B cell (primary cell): ENCODE measurements at regions not wholly inside any gene's neighbourhood (a gene's known extent, or its start where the extent isn't known, plus 50 kb on each side); places are given as distances from the start of the nearest gene placed in this dataset.

Experiments
- ATAC-seq: fragments of 200-7000 bp; cut with Tn5 transposase; one replicate; pipeline ENCODE4 v1.10.0; 2021; ENCODE audit warnings: low read depth, mild to moderate bottlenecking, moderate number of reproducible peaks, moderate library complexity
- CTCF ChIA-PET: fragments of 350-600 bp; sonication (Branson Sonifier 250); formaldehyde crosslinking; loops from one replicate; lab custom pipeline; 2021; ENCODE audit warnings: antibody characterized with exemption, inconsistent platforms; lab: Charles Lee
- POLR2A ChIA-PET: fragments of 350-600 bp; sonication (Branson Sonifier 250); formaldehyde crosslinking; loops from one replicate; lab custom pipeline; 2021; ENCODE audit warnings: antibody characterized with exemption; lab: Charles Lee
- DNase-seq: peaks from one replicate; pipeline ENCODE4 v3.0.0; 2013
- H2AFZ ChIP-seq: 2 replicates; pipeline ENCODE4 v1.6.1; 2012; ENCODE audit warnings: mild to moderate bottlenecking, low read depth, low read length; ENCODE audit not compliant: insufficient read depth, poor library complexity, severe bottlenecking
- H3K27ac ChIP-seq, 2 donors: 1 replicate in 1 of 2; 2 replicates in 1 of 2; pipeline ENCODE4 v1.5.1; 2012 to 2013; ENCODE audit warnings: low read length in 2 of 2, mild to moderate bottlenecking in 2 of 2, moderate library complexity in 1 of 2
- H3K27me3 ChIP-seq, 4 experiments: fragments of 200-600 bp in 1 of 4; sonication (generic) in 1 of 4; replicated peaks in 1 of 4; 1 replicate in 2 of 4; 2 replicates in 2 of 4; pipeline versions ENCODE4 v1.6.1 to v1.7.0; 2013 to 2016; ENCODE audit warnings: low read length in 3 of 4, mild to moderate bottlenecking in 2 of 4, mixed read lengths in 1 of 4, moderate library complexity in 1 of 4; ENCODE audit not compliant: insufficient read depth in 4 of 4, control insufficient read depth in 3 of 4; ENCODE audit errors: control extremely low read depth in 1 of 4
- H3K36me3 ChIP-seq, 2 experiments: replicated peaks in 1 of 2; 1 replicate in 1 of 2; 2 replicates in 1 of 2; pipeline versions ENCODE4 v1.6.1 to v1.7.1; 2013; ENCODE audit warnings: low read length in 1 of 2; ENCODE audit not compliant: insufficient read depth in 2 of 2, control insufficient read depth in 1 of 2; ENCODE audit errors: control extremely low read depth in 1 of 2, extremely low read depth in 1 of 2
- H3K4me1 ChIP-seq, 2 donors: fragments of 200-600 bp in 1 of 2; sonication (generic) in 1 of 2; 1 replicate in 1 of 2; 2 replicates in 1 of 2; pipeline versions ENCODE4 v1.5.1 to v1.6.1; 2013 to 2017; ENCODE audit warnings: low read length in 2 of 2; ENCODE audit not compliant: control insufficient read depth in 2 of 2, insufficient read depth in 2 of 2
- H3K4me2 ChIP-seq: replicated peaks from 2 replicates; pipeline ENCODE3; 2012; ENCODE audit warnings: mild to moderate bottlenecking, low read depth, low read length; ENCODE audit not compliant: poor library complexity, severe bottlenecking
- H3K4me3 ChIP-seq, 5 experiments: fragments of 200-600 bp in 1 of 5; sonication (generic) in 1 of 5; 1 replicate in 3 of 5; 2 replicates in 2 of 5; pipeline versions ENCODE4 v1.5.1 to v1.7.0; 2011 to 2016; ENCODE audit warnings: low read length in 4 of 5, mild to moderate bottlenecking in 4 of 5, low read depth in 2 of 5, control low read depth in 1 of 5, moderate library complexity in 1 of 5; ENCODE audit not compliant: insufficient read depth in 1 of 5; ENCODE audit errors: control extremely low read depth in 1 of 5, extremely low read depth in 1 of 5
- H3K79me2 ChIP-seq: fragments of 200-600 bp; sonication (generic); one replicate; pipeline ENCODE4 v1.6.0; 2016; ENCODE audit warnings: low read length; ENCODE audit not compliant: control insufficient read depth, insufficient read depth
- H3K9ac ChIP-seq: fragments of 200-600 bp; sonication (generic); 2 replicates; pipeline ENCODE4 v1.6.1; 2017; ENCODE audit warnings: mild to moderate bottlenecking, low read length, moderate library complexity
- H3K9me3 ChIP-seq, 3 donors: one replicate each; pipeline versions ENCODE4 v1.6.1 to v1.7.1; 2013; ENCODE audit warnings: low read length in 2 of 3; ENCODE audit not compliant: control insufficient read depth in 2 of 3, insufficient read depth in 1 of 3; ENCODE audit errors: control extremely low read depth in 1 of 3
- H4K20me1 ChIP-seq: 2 replicates; pipeline ENCODE4 v1.6.0; 2012; ENCODE audit warnings: mild to moderate bottlenecking, low read length; ENCODE audit not compliant: insufficient read depth, control insufficient read depth, poor library complexity, severe bottlenecking
- H3K27ac Mint-ChIP-seq: one replicate; pipeline ENCODE4 v1.8.0; 2021; ENCODE audit warnings: mixed read lengths
- H3K27me3 Mint-ChIP-seq: one replicate; pipeline ENCODE4 v1.8.0; 2021; ENCODE audit warnings: mixed read lengths
- H3K4me1 Mint-ChIP-seq: one replicate; pipeline ENCODE4 v1.8.0; 2021; ENCODE audit warnings: mixed read lengths
- H3K4me3 Mint-ChIP-seq: one replicate; pipeline ENCODE4 v1.8.0; 2021; ENCODE audit warnings: mixed read lengths
- H3K9me3 Mint-ChIP-seq: one replicate; pipeline ENCODE4 v1.8.0; 2022; ENCODE audit warnings: mixed read lengths; ENCODE audit not compliant: insufficient read depth
- CTCF ChIP-seq: fragments of 200-600 bp; IDR thresholded peaks from one replicate; pipeline ENCODE4 v1.8.0; 2022; ENCODE audit warnings: antibody characterized with exemption, mild to moderate bottlenecking
- EZH2 ChIP-seq: IDR thresholded peaks from 2 replicates; pipeline ENCODE4 v1.6.1; 2012; ENCODE audit warnings: borderline replicate concordance, low read depth, mild to moderate bottlenecking, moderate library complexity, low read length; ENCODE audit not compliant: insufficient read depth, poor library complexity, severe bottlenecking
- WGBS: methylation state at CpG from one replicate; pipeline ENCODE4 v1.1.5; 2013; ENCODE audit warnings: missing lambda C conversion rate; ENCODE audit not compliant: insufficient coverage; 5-methylcytosine and 5-hydroxymethylcytosine counted together
- intact Hi-C: fragments of 100-400 bp; cut with micrococcal nuclease; formaldehyde crosslinking; loops from one replicate; pipeline ENCODE4 v1.10.0; 2022

GRCh38 chr11:71076525-71077304, 175.7 kb downstream of the SHANK2 start:
- H4K20me1 ChIP-seq: no peaks in the 10 kb centered on the region
- Mint-ChIP-seq H3K4me3 (no peak overlapping the region), H3K27ac (no peak overlapping the region), H3K9me3 (no peaks in the 10 kb centered on the region), H3K4me1 (no peaks in the 10 kb centered on the region), H3K27me3 (peaks cover 23% of the 10 kb centered on the region)
- no peak overlapping the region for H3K4me3 ChIP-seq
- H3K27me3 ChIP-seq: peaks cover 0 to 7% (median 0%) of the 10 kb centered on the region in 4 experiments
- no peak for TF ChIP-seq CTCF
- no peak for TF ChIP-seq EZH2
- intact Hi-C loops: no loop called here
- H3K27ac ChIP-seq: no peak overlapping the region
- ATAC-seq (no peak), DNase-seq (no peak)
- H3K9ac ChIP-seq: no peak overlapping the region
- 64% methylated on average over 5 of the region's 7 CpGs for WGBS
- POLR2A ChIA-PET: no interaction called here
- no peak overlapping the region for H3K4me2 ChIP-seq
- no peak overlapping the region for H2AFZ ChIP-seq
- H3K36me3 ChIP-seq: no peaks in the 10 kb centered on the region
- CTCF ChIA-PET: no interaction called here
- peaks cover 0 to 10% (median 0%) of the 10 kb centered on the region in 3 donors for H3K9me3 ChIP-seq
- H3K79me2 ChIP-seq: no peaks in the 10 kb centered on the region
- no peaks in the 10 kb centered on the region for H3K4me1 ChIP-seq

DNA sequence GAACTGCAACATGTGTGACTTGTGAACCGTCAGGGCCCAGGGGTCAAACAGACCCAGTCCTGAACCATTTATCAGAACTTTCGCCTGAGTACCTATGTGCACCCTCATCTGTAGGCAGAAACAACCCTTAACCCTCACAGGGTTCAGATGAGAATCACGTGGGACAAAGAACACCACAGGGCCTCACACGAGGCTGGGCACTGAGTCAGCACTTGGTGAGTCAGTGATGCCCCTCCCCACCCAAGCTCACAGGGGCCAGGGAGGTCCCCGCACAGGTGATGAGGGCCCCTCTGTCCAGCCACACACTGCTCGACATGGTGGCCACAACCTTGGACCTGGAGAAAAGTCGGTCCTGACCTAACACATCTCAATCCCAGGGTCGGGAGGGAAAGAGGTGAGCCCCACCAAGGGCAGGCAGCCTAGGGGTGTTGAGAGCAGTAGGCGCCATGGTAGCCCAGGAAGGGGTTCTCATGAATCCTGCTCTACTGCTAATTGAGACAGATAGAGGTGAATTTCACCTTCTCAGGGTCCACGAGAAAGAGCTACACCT, 176.4 kb downstream of the SHANK2 start:
- Mint-ChIP-seq H3K4me3 (no peak overlapping the region), H3K27me3 (peaks cover 23% of the 10 kb centered on the region), H3K27ac (no peak overlapping the region), H3K9me3 (no peaks in the 10 kb centered on the region), H3K4me1 (no peaks in the 10 kb centered on the region)
- intact Hi-C loops: no loop called here
- no peak for ATAC-seq
- POLR2A ChIA-PET: no interaction called here
- Histone ChIP-seq H3K27me3 (peaks cover 0 to 5% (median 0%) of the 10 kb centered on the region in 4 experiments), H3K79me2 (no peaks in the 10 kb centered on the region), H3K9ac (no peak overlapping the region), H3K36me3 (no peaks in the 10 kb centered on the region), H3K27ac (no peak overlapping the region), H3K4me2 (no peak overlapping the region), H4K20me1 (no peaks in the 10 kb centered on the region), H3K4me3 (no peak overlapping the region), H3K9me3 (peaks cover 0 to 10% (median 0%) of the 10 kb centered on the region in 3 donors), H2AFZ (no peak overlapping the region), H3K4me1 (no peaks in the 10 kb centered on the region)
- CTCF ChIA-PET: no interaction called here
- TF ChIP-seq CTCF: no peak
- TF ChIP-seq EZH2: no peak
- 60% methylated on average over 6 of the region's 10 CpGs for WGBS
- DNase-seq: no peak
